HG02973 (cell line): ENCODE measurements at regions not wholly inside any gene's neighbourhood (a gene's known extent, or its start where the extent isn't known, plus 50 kb on each side); places are given as distances from the start of the nearest gene placed in this dataset.

Experiments used
- ATAC-seq: cut with Tn5 transposase; IDR thresholded peaks from one replicate; pipeline ENCODE4 v1.9.1; 2021; ENCODE audit warnings: moderate library complexity; ENCODE audit not compliant: unreplicated experiment

- ATAC-seq = no peak
Measured at GRCh38 chr13:39892721-39893685, 237.5 kb downstream of the COG6 start.

- no peak for ATAC-seq
Measured at GRCh38 chr13:39893808-39894207, 238.3 kb downstream of the COG6 start.

- ATAC-seq = no peak
Measured at GRCh38 chr13:39894586-39894985, 239.1 kb downstream of the COG6 start.

GRCh38 chr13:39895254-39895653, 239.8 kb downstream of the COG6 start:
- no peak for ATAC-seq

GRCh38 chr13:39897636-39898035, 242.2 kb downstream of the COG6 start:
- ATAC-seq = no peak

- no peak for ATAC-seq
Measured at GRCh38 chr13:39900106-39900750, 244.8 kb downstream of the COG6 start.

GRCh38 chr13:39904959-39905358, 249.5 kb downstream of the COG6 start:
- no peak for ATAC-seq

- ATAC-seq = no peak
Measured at GRCh38 chr13:39909634-39910033, 254.2 kb downstream of the COG6 start.

- no peak for ATAC-seq
Measured at GRCh38 chr13:39910041-39910440, 254.6 kb downstream of the COG6 start.

GRCh38 chr13:39910833-39911232, 255.4 kb downstream of the COG6 start:
- ATAC-seq = no peak

GRCh38 chr13:39913339-39913738, 257.9 kb downstream of the COG6 start:
- ATAC-seq = no peak

- ATAC-seq = no peak
Measured at GRCh38 chr13:39913928-39914327, 258.5 kb downstream of the COG6 start.

- no peak for ATAC-seq
Measured at GRCh38 chr13:39915418-39915817, 260.0 kb downstream of the COG6 start.

GRCh38 chr13:39916330-39916729, 260.9 kb downstream of the COG6 start:
- no peak for ATAC-seq

GRCh38 chr13:39918620-39919236, 263.3 kb downstream of the COG6 start:
- ATAC-seq = no peak

GRCh38 chr13:39920613-39921012, 265.2 kb downstream of the COG6 start:
- ATAC-seq = no peak

GRCh38 chr13:39926345-39926744, 270.9 kb downstream of the COG6 start:
- no peak for ATAC-seq

- ATAC-seq = no peak
Measured at GRCh38 chr13:39928261-39928660, 272.8 kb downstream of the COG6 start.

GRCh38 chr13:39929583-39929982, 274.1 kb downstream of the COG6 start:
- ATAC-seq = no peak

- ATAC-seq = no peak
Measured at GRCh38 chr13:39930060-39930459, 274.6 kb downstream of the COG6 start.

GRCh38 chr13:39930544-39931444, 275.3 kb downstream of the COG6 start:
- no peak for ATAC-seq
